HL-60 (cell line): ENCODE measurements at regions not wholly inside any gene's neighbourhood (a gene's known extent, or its start where the extent isn't known, plus 50 kb on each side); places are given as distances from the start of the nearest gene placed in this dataset.

Experiments used
- DNase-seq, 2 experiments: peaks; one replicate each; pipeline ENCODE4 v3.0.0-alpha.2; 2010 to 2020; ENCODE audit warnings: low read depth in 1 of 2, low spot score in 1 of 2
- H3K27ac ChIP-seq: fragments of 250-450 bp; sonication (Bioruptor Pico); replicated peaks from 2 replicates; pipeline ENCODE4 v1.5.1; 2020; ENCODE audit warnings: mild to moderate bottlenecking, moderate library complexity
- H3K27me3 ChIP-seq: fragments of 250-450 bp; sonication (Bioruptor Pico); 2 replicates; pipeline ENCODE4 v1.5.1; 2021; ENCODE audit warnings: mild to moderate bottlenecking, moderate library complexity; ENCODE audit not compliant: insufficient read depth, poor library complexity, severe bottlenecking
- H3K4me3 ChIP-seq: replicated peaks from 2 replicates; pipeline ENCODE4 v1.5.1; 2011; ENCODE audit warnings: mild to moderate bottlenecking, control low read depth, low read length; ENCODE audit not compliant: insufficient read depth
- CTCF ChIP-seq: IDR thresholded peaks from one replicate; pipeline ENCODE4 v1.5.1; 2011; ENCODE audit warnings: low read length, control low read depth, inconsistent platforms; ENCODE audit not compliant: insufficient read depth
- GABPA ChIP-seq: IDR thresholded peaks from 2 replicates; pipeline ENCODE4 v1.6.1; 2012; ENCODE audit warnings: low read depth
- POLR2AphosphoS5 ChIP-seq: IDR thresholded peaks from 2 replicates; pipeline ENCODE4 v1.6.1; 2012; ENCODE audit warnings: low read depth
- REST ChIP-seq: IDR thresholded peaks from 2 replicates; pipeline ENCODE4 v1.6.1; 2012; ENCODE audit warnings: low read depth; ENCODE audit not compliant: insufficient replicate concordance
- SPI1 ChIP-seq: IDR thresholded peaks from 2 replicates; pipeline ENCODE4 v1.6.1; 2012; ENCODE audit warnings: low read depth, mild to moderate bottlenecking, borderline replicate concordance

- Histone ChIP-seq H3K27me3 (no peaks in the 10 kb centered on the region), H3K27ac (no peak overlapping the region), H3K4me3 (no peak overlapping the region)
- no peak for DNase-seq
- TF ChIP-seq POLR2AphosphoS5 = no peak
- no peak for TF ChIP-seq REST
These were observed 329.7 kb downstream of the HS3ST3B1 start for GRCh38 chr17:14630621-14631020.

GRCh38 chr17:14630046-14630445, 329.2 kb downstream of the HS3ST3B1 start:
- TF ChIP-seq REST (no peak), CTCF (no peak), GABPA (no peak), POLR2AphosphoS5 (no peak), SPI1 (no peak)
- H3K27me3 ChIP-seq = no peaks in the 10 kb centered on the region
- no peak overlapping the region for H3K27ac ChIP-seq
- H3K4me3 ChIP-seq = no peak overlapping the region
- DNase-seq = no peak

- no peak for DNase-seq
- Histone ChIP-seq H3K4me3 (no peak overlapping the region), H3K27ac (peak overlapping the region; percentile 83), H3K27me3 (no peaks in the 10 kb centered on the region)
- no peak for TF ChIP-seq CTCF
- no peak for TF ChIP-seq GABPA
- no peak for TF ChIP-seq POLR2AphosphoS5
- no peak for TF ChIP-seq REST
- no peak for TF ChIP-seq SPI1
These were observed 321.8 kb downstream of the HS3ST3B1 start for GRCh38 chr17:14622615-14623101.
